ENCODE measurements at regions not wholly inside any gene's neighbourhood (a gene's known extent, or its start where the extent isn't known, plus 50 kb on each side); places are given as distances from the start of the nearest gene placed in this dataset.

- H3K4me3 ChIP-seq (ENCODE audit: low read depth, poor library complexity, severe bottlenecking): no peak overlapping the region
- TF ChIP-seq CTCF (IDR thresholded peaks at IDR 0.05) (no peak), POLR2A (IDR thresholded peaks at IDR 0.05) (no peak)
- 91 to 94% methylated on average over 3 of the region's 3 CpGs for WGBS, 2 donors
- no peak for DNase-seq (ENCODE audit: low spot score in 2 of 2)
- intact Hi-C loops (cut with DNase I; ENCODE audit: low total_unique reads): no loop called here
These were observed 76.0 kb downstream of the UNC5CL start for GRCh38 chr6:40963019-40963418.

- no peak for DNase-seq (ENCODE audit: low spot score in 2 of 2)
- intact Hi-C loops (cut with DNase I; ENCODE audit: low total_unique reads): no loop called here
- no peak overlapping the region for H3K4me3 ChIP-seq (ENCODE audit: low read depth, poor library complexity, severe bottlenecking)
- 36 to 43% methylated on average over 2 of the region's 2 CpGs for WGBS, 2 donors
- TF ChIP-seq CTCF (IDR thresholded peaks at IDR 0.05) (no peak), POLR2A (IDR thresholded peaks at IDR 0.05) (no peak)
These were observed 76.8 kb downstream of the UNC5CL start for GRCh38 chr6:40962241-40962640.

- 94% methylated on average over 4 of the region's 4 CpGs for WGBS, 2 donors
- TF ChIP-seq POLR2A (IDR thresholded peaks at IDR 0.05) (no peak), CTCF (IDR thresholded peaks at IDR 0.05) (no peak)
- no peak for DNase-seq (ENCODE audit: low spot score in 2 of 2)
- no peak overlapping the region for H3K4me3 ChIP-seq (ENCODE audit: low read depth, poor library complexity, severe bottlenecking)
- intact Hi-C loops (cut with DNase I; ENCODE audit: low total_unique reads): no loop called here
These were observed 77.2 kb downstream of the UNC5CL start for GRCh38 chr6:40961831-40962230.

- H3K4me3 ChIP-seq (ENCODE audit: low read depth, poor library complexity, severe bottlenecking): no peak overlapping the region
These were observed 78.1 kb downstream of the UNC5CL start for GRCh38 chr6:40960742-40961430.

GRCh38 chr6:40959781-40960327, 79.2 kb downstream of the UNC5CL start:
- DNase-seq (ENCODE audit: low spot score in 2 of 2): no peak
- no peak overlapping the region for H3K4me3 ChIP-seq (ENCODE audit: low read depth, poor library complexity, severe bottlenecking)
- intact Hi-C loops (cut with DNase I; ENCODE audit: low total_unique reads): no loop called here
- no peak for TF ChIP-seq CTCF (IDR thresholded peaks at IDR 0.05)
- no peak for TF ChIP-seq POLR2A (IDR thresholded peaks at IDR 0.05)
- WGBS, 2 donors: 86 to 98% methylated on average over 2 of the region's 2 CpGs

More at GRCh38 chr6:40960742-40961430, 78.1 kb downstream of the UNC5CL start:
- TF ChIP-seq POLR2A (IDR thresholded peaks at IDR 0.05) (no peak), CTCF (IDR thresholded peaks at IDR 0.05) (no peak)
- intact Hi-C loops (cut with DNase I; ENCODE audit: low total_unique reads): no loop called here
- WGBS, 2 donors: 83 to 85% methylated on average over 14 of the region's 14 CpGs
- no peak for DNase-seq (ENCODE audit: low spot score in 2 of 2)

- H3K4me3 ChIP-seq (ENCODE audit: low read depth, poor library complexity, severe bottlenecking): no peak overlapping the region
- intact Hi-C loops (cut with DNase I; ENCODE audit: low total_unique reads): no loop called here
- 87 to 96% methylated on average over 1 of the region's 1 CpG for WGBS, 2 donors
- no peak for TF ChIP-seq POLR2A (IDR thresholded peaks at IDR 0.05)
- no peak for TF ChIP-seq CTCF (IDR thresholded peaks at IDR 0.05)
- no peak for DNase-seq (ENCODE audit: low spot score in 2 of 2)
These were observed 80.3 kb downstream of the UNC5CL start for GRCh38 chr6:40958738-40959137.
